GM12878 (cell line): ENCODE measurements at regions not wholly inside any gene's neighbourhood (a gene's known extent, or its start where the extent isn't known, plus 50 kb on each side); places are given as distances from the start of the nearest gene placed in this dataset.

Experiments
- ATAC-seq: fragments of 200-7000 bp; cut with Tn5 transposase; 3 replicates; pipeline ENCODE4 v1.9.1; 2020; ENCODE audit warnings: mild to moderate bottlenecking, moderate library complexity
- BruUV-seq: library from RNA; stranded (reverse); fragments of 400-500 nt; replicated peaks from 2 replicates; lab custom pipeline; 2021; lab: Mats Ljungman, UMichigan
- CTCF ChIA-PET: fragments of 300-600 bp; sonication (Branson Sonifier 250); formaldehyde crosslinking; extraction: SDS; loops from one replicate; lab custom pipeline; 2021; ENCODE audit warnings: inconsistent platforms; lab: Yijun Ruan, JAX
- POLR2A ChIA-PET: fragments of 350-600 bp; formaldehyde crosslinking; extraction: SDS; loops from one replicate; lab custom pipeline; 2021; ENCODE audit warnings: inconsistent platforms; lab: Charles Lee
- RAD21 ChIA-PET: fragments of 300-600 bp; sonication (Branson Sonifier 250); formaldehyde crosslinking; loops from one replicate; lab custom pipeline; 2023; ENCODE audit warnings: antibody characterized with exemption; ENCODE audit not compliant: unreplicated experiment; lab: Charles Lee
- SMC1A ChIA-PET: fragments of 300-600 bp; sonication (Branson Sonifier 250); formaldehyde crosslinking; loops from one replicate; lab custom pipeline; 2023; ENCODE audit not compliant: unreplicated experiment, uncharacterized antibody; lab: Charles Lee
- DNase-seq: peaks from one replicate; pipeline ENCODE4 v3.0.0-alpha.2; 2011; ENCODE audit warnings: low read depth, low spot score
- FAIRE-seq: peaks from 3 replicates; lab custom pipeline; 2011; peaks lifted over from hg19 to GRCh38; lab: Jason Lieb, UNC
- H2AFZ ChIP-seq: 2 replicates; pipeline ENCODE4 v1.6.0; 2011; ENCODE audit warnings: low read depth, low read length, control low read depth; ENCODE audit not compliant: control insufficient read depth
- H3K27ac ChIP-seq: 2 replicates; pipeline ENCODE4 v1.5.1; 2011; ENCODE audit warnings: control low read depth; ENCODE audit not compliant: control insufficient read depth, insufficient read depth
- H3K27me3 ChIP-seq, 2 experiments: replicated peaks in 1 of 2; 2 replicates each; pipeline versions ENCODE4 v1.6.0 to v1.6.1; 2011; ENCODE audit warnings: low read length in 1 of 2; ENCODE audit not compliant: control insufficient read depth in 2 of 2, insufficient read depth in 2 of 2
- H3K36me3 ChIP-seq, 2 experiments: 2 replicates each; pipeline ENCODE4 v1.5.1; 2011; ENCODE audit warnings: low read length in 1 of 2; ENCODE audit not compliant: control insufficient read depth in 2 of 2, insufficient read depth in 2 of 2
- H3K4me1 ChIP-seq: 2 replicates; pipeline ENCODE4 v1.6.1; 2011; ENCODE audit warnings: mild to moderate bottlenecking, low read length, moderate library complexity, mixed read lengths; ENCODE audit not compliant: control insufficient read depth, insufficient read depth
- H3K4me2 ChIP-seq: 2 replicates; pipeline ENCODE4 v1.6.0; 2011; ENCODE audit warnings: control low read depth; ENCODE audit not compliant: control insufficient read depth, insufficient read depth
- H3K4me3 ChIP-seq: fragments of 200-600 bp; sonication (generic); 2 replicates; pipeline ENCODE4 v1.5.1; 2016
- H3K79me2 ChIP-seq: 2 replicates; pipeline ENCODE4 v1.6.0; 2011; ENCODE audit warnings: low read length; ENCODE audit not compliant: control insufficient read depth, insufficient read depth
- H3K9ac ChIP-seq: 2 replicates; pipeline ENCODE4 v1.8.0; 2011; ENCODE audit warnings: low read length, control low read depth, mixed read lengths; ENCODE audit not compliant: control insufficient read depth, insufficient read depth
- H3K9me3 ChIP-seq: replicated peaks from 3 replicates; pipeline ENCODE4 v1.5.1; 2011; ENCODE audit warnings: mild to moderate bottlenecking, low read length; ENCODE audit not compliant: control insufficient read depth, insufficient read depth
- H4K20me1 ChIP-seq: 2 replicates; pipeline ENCODE4 v1.6.0; 2011; ENCODE audit not compliant: control insufficient read depth, insufficient read depth
- CTCF ChIP-seq, 3 experiments: IDR thresholded peaks in 2 of 3; conservative IDR thresholded peaks in 1 of 3; 2 replicates each; pipeline ENCODE4 v1.5.1; 2011; ENCODE audit warnings: low read depth in 3 of 3, low read length in 3 of 3, mild to moderate bottlenecking in 3 of 3, control low read depth in 2 of 3, moderate library complexity in 2 of 3, inconsistent platforms in 1 of 3, mixed read lengths in 1 of 3; ENCODE audit not compliant: control insufficient read depth in 2 of 3, insufficient read depth in 1 of 3; ENCODE audit errors: extremely low read depth in 1 of 3
- SMC3 ChIP-seq: IDR thresholded peaks from 2 replicates; pipeline ENCODE4 v1.6.1; 2011; ENCODE audit warnings: low read length, improper control_type of control experiment, borderline replicate concordance
- YY1 ChIP-seq: IDR thresholded peaks from 2 replicates; pipeline ENCODE4 v1.6.1; 2011; ENCODE audit warnings: low read depth, mild to moderate bottlenecking, low read length
- WGBS: methylation state at CpG from one replicate; pipeline ENCODE4 v1.1.6; 2016; ENCODE audit warnings: low lambda C conversion rate; ENCODE audit not compliant: insufficient replicate concordance, insufficient coverage; ENCODE audit errors: missing lambda C conversion rate; 5-methylcytosine and 5-hydroxymethylcytosine counted together
- in situ Hi-C: fragments of 300-500 bp; cut with MboI; formaldehyde crosslinking; loops from 9 replicates; pipeline ENCODE4 v1.14.3; 2018; ENCODE audit warnings: mixed read lengths
- intact Hi-C: fragments of 100-400 bp; cut with micrococcal nuclease; formaldehyde crosslinking; loops from one replicate; pipeline ENCODE4 v1.14.2; 2022; ENCODE audit not compliant: unreplicated experiment

- CTCF ChIA-PET: interaction anchor here (0.7 to 1.2 kb wide), 6 partner anchors 15 to 191 kb away, joined by 3 to 4 read pairs (median 3); no protein-coding TSS in a partner anchor
These were observed 186.8 kb downstream of the SEC16B start for GRCh38 chr1:177783051-177783450.

More at GRCh38 chr1:177783051-177783450, 186.8 kb downstream of the SEC16B start:
- DNase-seq (no peak), FAIRE-seq (no peak), ATAC-seq (peak; percentile 28; the same call in 1 of the 3 replicates)
- Histone ChIP-seq H3K27ac (no peak overlapping the region), H4K20me1 (no peaks in the 10 kb centered on the region), H3K4me2 (no peak overlapping the region), H3K4me3 (no peak overlapping the region), H3K27me3 (no peaks in the 10 kb centered on the region), H3K4me1 (no peaks in the 10 kb centered on the region), H3K79me2 (no peaks in the 10 kb centered on the region), H2AFZ (no peak overlapping the region), H3K9ac (no peak overlapping the region), H3K9me3 (no peaks in the 10 kb centered on the region), H3K36me3 (no peaks in the 10 kb centered on the region)
- ChIA-PET RAD21 (interaction anchor here (0.7 to 1.3 kb wide), 2 partner anchors 69 to 158 kb away, joined by 3 to 4 read pairs; no protein-coding TSS in a partner anchor), POLR2A (no interaction called here), SMC1A (interaction anchor here (1.1 to 1.3 kb wide), 3 partner anchors 10 to 130 kb away, joined by 3 to 6 read pairs (median 3); no protein-coding TSS in a partner anchor)
- in situ Hi-C loops (no loop called here), intact Hi-C loops (loop anchor here (10.0 kb wide), 1 partner anchor 348 kb away; no protein-coding TSS in a partner anchor)
- 0 out of 6 replicates have a peak, but pooled peaks of 1 of the 3 experiments have one; percentile 8 for TF ChIP-seq CTCF (IDR thresholded peaks at IDR 0.05 in 2 of 3, conservative IDR thresholded peaks at IDR 0.05 in 1 of 3; ENCODE audit: control insufficient read depth in 2 of 3, extremely low read depth in 1 of 3, insufficient read depth in 1 of 3, low read depth in 3 of 3, low read length in 3 of 3)
- no peak for TF ChIP-seq YY1
- TF ChIP-seq SMC3: no peak
- BruUV-seq: no TSS peak
- 0% methylated on average over 4 of the region's 4 CpGs for WGBS
